ENCODE measurements at regions not wholly inside any gene's neighbourhood (a gene's known extent, or its start where the extent isn't known, plus 50 kb on each side); places are given as distances from the start of the nearest gene placed in this dataset.

DNA sequence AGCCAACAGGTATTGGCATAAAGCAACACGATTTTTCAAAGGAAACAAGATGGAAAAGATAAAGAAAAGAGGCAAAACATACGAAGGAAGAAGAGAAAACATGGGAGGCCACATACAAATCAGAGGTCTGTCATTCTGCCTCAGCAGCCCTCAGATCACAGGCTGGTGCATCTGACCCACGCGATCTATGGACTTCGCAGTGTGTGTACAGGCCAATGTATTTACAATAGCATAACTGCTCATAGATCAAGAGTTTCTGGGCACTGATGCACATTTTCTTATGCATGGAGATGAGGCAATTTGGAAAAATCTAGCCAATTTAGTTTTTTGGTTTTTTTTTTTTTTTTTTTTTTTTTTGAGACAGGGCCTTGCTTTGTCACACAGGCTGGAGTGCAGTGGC is 245.4 kb downstream of the DUSP6 start:
- no peak for DNase-seq (ENCODE audit: low read depth in 2 of 2)

DNA sequence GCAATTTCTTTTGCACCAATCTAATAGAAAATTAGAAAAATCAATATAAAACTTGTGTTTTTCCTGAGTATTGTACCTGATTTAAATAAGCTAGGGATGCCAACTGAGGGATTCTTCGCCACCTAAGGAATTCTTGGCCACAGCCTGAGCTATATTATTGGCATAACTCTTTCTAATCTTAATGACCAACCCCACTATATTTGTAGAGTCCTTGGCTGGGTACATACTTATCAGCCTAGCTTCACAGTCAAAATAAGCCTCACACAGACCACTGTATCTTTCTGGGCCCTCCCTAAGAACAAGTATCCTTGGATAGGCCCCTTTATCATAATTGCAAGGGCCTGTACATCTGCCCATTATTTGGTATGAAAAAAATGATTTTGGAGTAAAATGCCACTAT is 247.1 kb downstream of the DUSP6 start:
- no peak for DNase-seq (ENCODE audit: low read depth in 2 of 2)

DNA sequence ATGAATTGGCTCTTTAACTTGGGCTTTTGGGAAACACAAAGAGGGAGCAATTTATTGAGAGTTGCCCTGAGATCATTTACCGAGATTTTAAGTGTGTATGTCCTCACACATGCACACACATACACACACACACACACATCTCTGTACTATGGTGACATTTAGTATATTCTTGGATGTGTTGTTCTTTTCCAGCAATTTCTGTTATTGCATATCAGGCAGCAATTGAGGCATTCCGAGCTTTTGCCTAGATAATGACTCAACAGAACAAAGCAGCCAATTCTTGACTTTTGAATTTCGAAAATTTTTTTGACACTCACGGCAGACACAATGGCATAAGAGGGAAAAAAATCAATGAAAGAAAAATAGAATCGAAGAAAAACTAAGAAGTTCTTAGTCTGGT is 248.5 kb downstream of the DUSP6 start:
- DNase-seq (ENCODE audit: low read depth in 2 of 2) = no peak

DNA sequence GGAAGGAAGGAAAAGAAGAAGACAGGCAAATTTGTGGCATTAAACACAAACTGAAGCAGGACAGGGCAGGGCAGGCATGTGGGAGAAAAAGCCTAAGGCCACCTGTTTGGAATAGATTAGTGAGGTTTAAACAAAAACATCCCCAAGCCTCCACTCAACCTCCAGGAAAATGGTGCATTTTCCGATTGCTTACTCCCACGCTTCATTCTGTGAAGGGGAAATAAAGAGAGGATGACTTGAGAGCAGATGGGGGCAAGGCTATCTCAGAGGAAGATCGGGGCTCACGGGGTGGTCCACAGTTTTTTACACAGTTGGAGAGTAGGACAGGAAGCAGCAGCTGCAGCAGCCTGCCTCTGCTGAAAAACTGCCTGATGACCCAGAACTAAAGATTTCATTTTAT is 250.9 kb downstream of the DUSP6 start:
- peak in 1 of 2 donors; percentile 51 for DNase-seq (ENCODE audit: low read depth in 2 of 2)

DNA sequence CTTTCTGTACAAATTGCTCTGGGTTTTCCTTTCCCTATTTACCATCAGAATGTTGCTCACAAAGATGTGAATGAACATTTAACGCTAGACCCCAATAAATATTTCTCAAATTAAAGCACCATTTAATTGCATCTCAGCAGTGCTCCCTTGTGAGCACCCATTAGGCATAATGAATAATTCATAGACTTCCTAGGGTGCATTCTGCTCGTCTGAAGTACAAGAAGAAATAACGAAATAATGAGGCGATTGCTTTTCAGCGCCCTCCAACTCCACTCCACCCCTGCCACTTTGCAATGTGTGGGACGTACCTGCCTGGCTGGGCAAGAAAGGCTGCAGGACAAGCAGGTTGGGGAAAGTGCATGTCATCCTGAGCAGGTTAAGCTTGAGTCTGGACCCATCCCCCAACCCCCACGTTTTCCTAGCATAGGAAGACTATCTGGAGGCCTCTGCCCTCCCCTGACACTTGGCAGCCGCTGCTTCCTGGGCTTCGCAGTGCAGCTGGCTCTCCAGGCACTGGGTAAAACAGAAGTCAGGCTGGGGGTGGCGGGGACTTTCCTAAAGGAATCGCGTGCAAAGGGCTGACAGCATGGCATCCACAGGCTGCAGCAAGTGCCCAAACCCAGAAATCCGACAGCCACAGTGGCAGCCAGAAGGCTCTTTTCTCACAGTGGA is 253.7 kb downstream of the DUSP6 start:
- DNase-seq (ENCODE audit: low read depth in 2 of 2) = peak in 1 of 2 donors; percentile 15

DNA sequence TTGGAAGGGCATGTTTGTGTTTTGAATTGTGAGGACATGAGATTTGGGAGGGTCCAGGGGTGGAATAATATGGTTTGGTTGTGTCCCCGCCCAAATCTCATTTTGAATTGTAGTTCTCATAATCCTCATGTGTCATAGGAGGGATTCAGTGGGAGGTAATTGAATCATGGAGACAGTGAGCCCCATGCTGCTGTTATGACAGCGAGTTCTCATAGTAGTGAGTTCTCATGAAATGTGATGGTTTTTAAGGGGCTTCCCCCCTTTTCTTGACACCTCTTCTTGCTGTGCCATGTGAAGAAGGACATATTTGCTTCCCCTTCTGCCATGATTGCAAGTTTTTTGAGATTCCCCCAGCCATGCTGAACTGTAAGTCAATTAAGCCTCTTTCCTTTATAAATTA is 260.0 kb downstream of the DUSP6 start:
- DNase-seq (ENCODE audit: low read depth in 2 of 2) = no peak

DNA sequence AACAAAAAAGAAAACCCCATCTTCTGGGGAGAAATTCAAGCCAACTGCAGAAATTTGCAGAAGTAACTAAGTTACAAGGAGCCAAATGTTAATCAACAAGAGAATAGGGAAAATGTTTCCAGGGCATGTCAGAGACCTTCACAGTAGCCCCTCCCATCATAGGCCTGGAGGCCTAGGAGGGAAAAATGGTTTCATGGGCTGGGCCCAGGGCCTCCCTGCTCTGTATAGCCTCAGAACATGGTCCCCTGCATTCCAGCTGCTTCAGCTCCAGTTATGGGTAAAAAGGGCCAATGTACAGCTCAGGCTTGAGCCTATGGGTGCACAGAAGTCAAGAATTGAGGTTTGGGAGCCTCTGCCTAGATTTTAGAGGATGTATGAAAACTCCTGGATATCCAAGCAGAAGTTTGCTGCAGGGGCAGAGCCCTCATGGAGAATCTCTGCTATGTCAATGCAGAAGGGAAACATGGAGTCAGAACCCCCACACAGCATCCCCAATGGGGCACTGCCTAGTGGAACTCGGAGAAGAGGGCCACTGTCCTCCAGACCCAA is 260.9 kb downstream of the DUSP6 start:
- DNase-seq (ENCODE audit: low read depth in 2 of 2) = no peak

DNA sequence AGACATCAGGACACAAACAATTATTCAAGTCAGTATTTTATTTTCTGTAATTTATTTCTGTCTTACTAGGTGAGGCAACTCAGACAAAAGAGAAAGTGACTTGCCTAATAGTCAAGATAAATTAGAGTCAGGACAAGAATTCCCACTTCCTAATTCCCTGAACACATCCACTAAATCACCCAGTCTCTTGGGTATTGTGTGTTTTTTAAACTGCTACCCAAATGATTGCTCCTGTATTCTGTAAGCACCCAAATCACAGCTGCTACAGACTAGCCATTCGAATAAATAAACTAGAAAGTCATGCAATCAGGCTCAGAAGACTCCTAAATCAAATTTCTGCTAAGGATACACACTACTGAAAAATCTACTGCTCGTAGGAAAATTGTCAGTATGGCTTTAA is 263.0 kb downstream of the DUSP6 start:
- no peak for DNase-seq (ENCODE audit: low read depth in 2 of 2)

DNA sequence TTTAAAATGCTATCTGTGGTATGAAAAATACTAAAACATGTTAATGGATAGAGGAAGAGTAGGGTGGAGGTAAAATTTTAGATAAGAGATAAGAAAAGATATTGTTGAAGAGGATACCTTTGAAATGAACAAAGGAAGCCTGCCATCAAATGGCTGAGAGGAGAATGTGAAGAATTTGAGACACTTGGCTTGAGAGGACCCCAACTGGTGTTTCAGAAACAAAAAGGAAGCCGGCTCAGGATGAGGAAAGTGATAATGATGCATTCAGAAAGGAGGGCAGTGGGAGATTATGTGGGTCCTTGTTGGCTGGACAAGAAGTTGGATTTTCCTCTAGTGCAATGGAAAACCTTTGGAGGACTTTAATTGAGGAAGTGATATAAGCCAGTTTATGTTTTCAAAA is 264.4 kb downstream of the DUSP6 start:
- DNase-seq (ENCODE audit: low read depth in 2 of 2) = peak in 1 of 2 donors; percentile 37

DNA sequence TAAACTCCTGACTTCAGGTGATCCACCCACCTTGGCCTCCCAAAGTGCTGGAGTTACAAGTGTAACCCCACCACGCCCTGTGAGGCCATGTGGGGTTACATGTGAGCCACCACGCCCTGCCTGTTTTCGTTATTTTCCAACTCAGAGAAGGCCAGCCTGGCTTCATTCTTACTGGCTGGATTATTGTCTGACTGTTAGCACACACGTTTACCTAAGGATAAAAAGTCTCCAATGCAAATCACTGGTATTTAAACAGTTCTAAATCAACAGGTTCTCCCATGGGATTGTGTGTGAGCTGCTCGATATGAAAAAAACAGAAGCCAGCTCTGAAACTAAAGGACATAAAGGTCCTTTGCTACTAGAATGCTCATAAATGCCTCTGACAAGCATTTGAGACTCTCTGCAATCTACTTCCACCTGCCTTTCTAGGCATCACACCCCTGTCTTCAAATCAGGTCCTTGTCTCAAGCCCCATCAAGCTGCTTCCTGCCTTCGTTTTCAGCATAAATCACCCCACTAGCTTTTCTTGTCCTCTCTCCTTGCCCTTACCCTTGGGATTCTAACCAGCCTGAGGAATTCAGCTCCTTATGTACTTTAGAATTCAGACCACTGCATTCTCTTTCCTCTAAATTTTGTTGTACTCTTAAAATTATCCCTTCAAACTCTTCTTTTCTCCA is 265.0 kb downstream of the DUSP6 start:
- DNase-seq (ENCODE audit: low read depth in 2 of 2) = peak in 1 of 2 donors; percentile 14

DNA sequence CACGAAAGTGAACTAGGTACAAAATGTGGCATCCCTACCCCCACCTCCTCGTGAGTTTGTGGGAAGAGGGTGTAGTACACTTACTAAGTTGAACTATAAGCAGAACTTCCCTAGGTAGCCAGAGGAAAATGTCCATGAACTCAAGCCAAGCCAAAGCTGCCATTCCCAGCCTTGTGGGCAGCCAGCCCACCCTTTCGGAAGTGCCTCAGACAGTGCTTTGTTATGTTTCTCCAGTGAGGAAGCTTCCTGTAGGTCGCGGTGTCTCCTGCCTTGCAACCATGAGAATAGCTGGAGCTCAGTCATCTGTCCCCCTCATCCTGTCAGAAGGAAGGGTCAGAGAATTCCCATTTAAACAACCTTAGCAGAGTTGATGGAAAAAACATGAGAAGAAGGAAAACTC is 266.9 kb downstream of the DUSP6 start:
- peak; percentile 93 to 99 for DNase-seq (ENCODE audit: low read depth in 2 of 2)

DNA sequence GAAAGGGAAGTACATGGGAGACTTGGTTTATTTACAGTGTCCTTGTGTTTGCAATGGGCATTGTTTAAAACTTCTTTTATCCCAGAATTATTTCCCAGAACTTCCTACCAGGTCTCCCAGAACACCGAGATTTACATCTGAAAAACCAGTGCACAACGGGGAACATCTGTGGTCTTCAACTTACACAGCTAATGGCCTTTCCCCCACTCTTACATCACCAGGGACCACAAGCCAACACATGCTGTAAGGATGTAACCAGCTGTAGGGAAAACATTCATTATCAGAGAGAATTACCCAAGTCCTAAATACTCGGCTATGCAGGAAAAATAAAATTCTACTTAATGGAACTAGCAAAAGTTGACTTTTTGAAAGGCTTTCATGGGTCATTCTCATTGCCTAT is 267.6 kb downstream of the DUSP6 start:
- peak; percentile 26 to 59 for DNase-seq (ENCODE audit: low read depth in 2 of 2)

DNA sequence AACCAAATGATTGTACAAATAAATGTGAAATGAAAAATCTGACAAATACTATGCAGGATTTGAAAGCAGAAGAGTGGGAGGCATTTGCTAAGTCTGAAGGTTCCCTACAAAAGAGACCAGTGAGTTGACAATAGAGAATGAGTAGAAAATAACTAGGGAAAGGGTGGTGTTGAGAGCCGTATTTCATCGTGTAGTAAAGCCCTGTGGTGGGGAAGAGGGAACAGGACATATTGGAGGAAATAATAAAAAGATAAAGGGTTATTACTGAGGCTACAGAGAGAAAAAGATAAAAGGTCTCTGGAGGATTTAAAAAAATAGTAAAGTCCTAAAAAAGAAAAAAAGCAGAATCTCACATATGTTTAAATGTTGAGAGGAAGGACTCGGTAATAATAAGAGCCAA is 268.8 kb downstream of the DUSP6 start:
- DNase-seq (ENCODE audit: low read depth in 2 of 2) = peak in 1 of 2 donors; percentile 44

DNA sequence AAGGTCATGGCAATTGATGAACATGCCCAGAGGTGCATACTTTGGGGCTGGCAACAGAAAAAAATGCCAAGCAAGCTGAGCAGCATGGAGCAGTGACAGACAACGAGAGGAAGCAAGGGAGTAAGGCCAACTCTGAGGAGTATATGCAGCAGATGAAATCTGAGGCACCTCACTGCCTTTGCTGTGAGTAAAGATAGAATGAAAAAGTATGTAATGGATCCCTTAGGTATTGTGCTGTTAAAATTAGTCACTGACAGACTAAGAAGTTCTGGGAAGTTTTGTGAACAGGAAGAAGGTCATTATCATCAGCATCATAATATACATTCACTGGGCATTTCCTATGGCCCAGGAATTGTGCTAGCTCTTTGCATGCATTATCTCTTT is 269.9 kb downstream of the DUSP6 start:
- DNase-seq (ENCODE audit: low read depth in 2 of 2) = peak in 1 of 2 donors; percentile 25

DNA sequence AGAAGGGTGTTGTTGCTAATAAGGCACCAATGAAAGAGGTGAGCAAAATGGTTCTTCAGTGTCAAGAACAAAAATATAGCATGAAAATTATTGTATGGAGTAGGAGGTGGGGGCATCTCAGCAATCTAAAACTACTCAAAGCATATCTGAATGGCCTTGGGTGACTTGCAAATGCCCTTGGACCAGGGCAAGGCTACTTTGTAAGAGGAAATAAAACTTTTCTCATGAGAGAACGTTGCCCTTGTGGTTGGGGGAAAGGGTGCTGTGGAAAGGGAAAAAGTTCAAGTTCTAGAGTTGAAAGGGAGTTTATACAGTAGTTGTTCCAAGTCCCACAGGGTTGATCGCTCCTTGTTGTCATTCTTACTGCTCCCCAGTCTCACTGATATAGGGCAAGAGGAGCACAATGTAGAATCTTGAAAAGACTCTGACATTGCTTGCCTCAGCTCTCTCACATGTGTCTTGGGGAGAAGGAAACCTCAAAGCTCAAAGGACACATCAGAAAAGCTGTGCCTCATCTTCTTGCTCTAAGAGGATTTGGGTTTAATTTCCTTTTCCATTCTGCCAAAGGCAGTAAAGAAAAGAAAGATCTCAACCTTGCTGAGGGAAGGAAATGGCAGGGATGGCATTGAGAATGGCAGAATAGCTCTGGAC is 270.5 kb downstream of the DUSP6 start:
- no peak for DNase-seq (ENCODE audit: low read depth in 2 of 2)

DNA sequence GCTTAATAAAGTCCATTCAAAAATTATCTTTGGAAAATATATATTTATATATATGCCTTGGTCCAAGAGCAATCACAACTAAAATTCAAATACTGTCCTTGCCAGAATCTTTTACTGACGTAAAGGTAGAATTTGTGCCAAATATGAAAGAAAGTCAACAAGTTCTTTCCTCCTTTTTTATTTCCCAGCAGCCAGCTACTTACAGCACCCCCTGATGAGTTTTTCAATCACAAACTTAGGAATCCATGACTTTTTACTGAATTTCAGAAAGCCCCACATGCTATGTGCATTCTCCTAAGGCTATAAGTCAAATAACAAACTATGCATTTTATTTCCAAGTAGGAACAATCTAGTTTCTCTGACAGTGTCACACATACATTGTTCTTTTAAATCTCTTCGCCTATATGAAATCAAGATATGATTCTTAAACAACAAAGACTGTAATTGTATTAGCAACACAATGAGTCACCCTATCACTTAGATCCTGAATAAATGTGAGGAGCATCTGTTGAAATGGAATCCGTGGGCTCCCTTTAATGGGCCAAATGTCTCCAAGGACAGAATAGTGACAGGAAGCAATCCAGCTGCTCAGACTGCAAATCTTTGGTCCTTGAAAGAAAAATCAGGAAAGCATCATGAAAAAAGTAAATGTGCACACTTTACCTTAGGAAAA is 271.4 kb downstream of the DUSP6 start:
- peak in 1 of 2 donors; percentile 80 for DNase-seq (ENCODE audit: low read depth in 2 of 2)

DNA sequence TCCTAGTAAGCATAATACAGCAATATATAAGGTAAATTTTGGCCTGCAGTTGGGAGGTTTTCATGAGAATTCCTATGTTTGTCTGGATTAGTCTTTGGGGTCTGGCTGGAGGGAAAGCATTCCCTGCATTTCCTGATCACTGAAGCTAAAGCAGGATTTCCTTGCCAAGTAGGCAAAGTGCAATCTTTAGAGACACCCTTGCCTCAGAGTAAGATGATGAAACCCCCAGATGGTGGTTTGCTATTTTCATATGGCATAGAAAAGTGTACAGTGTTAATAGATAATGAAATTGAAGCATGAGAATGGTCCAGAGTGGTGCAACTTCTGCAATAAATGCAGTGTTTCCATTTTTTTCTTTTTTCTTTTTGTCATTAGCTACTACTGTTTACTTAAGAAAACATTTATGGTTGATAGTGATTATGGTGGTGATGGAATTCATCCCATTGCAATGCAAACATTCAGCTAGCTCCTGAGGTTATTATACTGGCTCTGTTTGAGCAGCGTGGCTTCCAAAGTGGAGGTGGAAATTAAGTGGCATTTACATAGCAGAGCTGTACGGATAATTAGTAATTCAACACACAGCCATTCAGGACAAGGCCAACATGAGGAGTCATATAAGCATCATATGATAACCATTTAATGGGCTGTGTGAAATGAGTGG is 276.3 kb downstream of the DUSP6 start:
- DNase-seq (ENCODE audit: low read depth in 2 of 2) = no peak

DNA sequence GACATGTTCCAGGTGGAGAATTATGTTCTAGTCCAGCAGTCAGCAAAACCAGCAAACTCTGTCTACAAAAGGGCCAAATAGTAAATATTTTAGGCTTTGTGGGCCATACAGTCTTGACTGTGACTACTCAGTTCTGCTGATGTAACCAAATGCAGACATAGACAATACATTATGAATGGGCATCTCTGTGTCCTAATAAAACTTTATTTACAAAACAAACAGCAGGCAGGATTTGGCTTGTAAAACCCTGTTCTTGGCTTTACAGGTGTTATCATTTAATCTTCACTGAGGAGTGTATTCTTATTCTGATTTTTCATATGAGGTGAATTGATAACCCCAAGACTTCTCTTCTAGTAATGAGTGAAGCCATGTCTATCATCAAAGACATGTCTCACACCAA is 278.6 kb downstream of the DUSP6 start:
- no peak for DNase-seq (ENCODE audit: low read depth in 2 of 2)

DNA sequence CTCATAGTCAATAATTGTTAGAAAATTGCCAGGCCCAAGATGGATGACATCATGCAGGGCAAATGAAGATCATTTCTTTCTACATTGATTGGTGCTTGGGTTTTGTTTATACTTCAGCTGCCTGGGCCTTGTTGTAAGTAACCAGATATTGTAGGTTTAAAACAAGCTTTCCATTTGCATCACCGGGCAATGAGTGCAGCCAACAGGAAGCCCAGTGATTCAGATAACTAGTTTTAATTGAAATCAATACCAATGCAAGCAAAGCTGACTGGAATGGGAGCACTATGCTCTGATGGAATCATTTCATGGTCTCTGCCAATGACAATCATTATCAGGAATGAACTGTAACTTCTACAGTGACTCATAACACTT is 279.3 kb downstream of the DUSP6 start:
- DNase-seq (ENCODE audit: low read depth in 2 of 2) = peak; percentile 43 to 84

DNA sequence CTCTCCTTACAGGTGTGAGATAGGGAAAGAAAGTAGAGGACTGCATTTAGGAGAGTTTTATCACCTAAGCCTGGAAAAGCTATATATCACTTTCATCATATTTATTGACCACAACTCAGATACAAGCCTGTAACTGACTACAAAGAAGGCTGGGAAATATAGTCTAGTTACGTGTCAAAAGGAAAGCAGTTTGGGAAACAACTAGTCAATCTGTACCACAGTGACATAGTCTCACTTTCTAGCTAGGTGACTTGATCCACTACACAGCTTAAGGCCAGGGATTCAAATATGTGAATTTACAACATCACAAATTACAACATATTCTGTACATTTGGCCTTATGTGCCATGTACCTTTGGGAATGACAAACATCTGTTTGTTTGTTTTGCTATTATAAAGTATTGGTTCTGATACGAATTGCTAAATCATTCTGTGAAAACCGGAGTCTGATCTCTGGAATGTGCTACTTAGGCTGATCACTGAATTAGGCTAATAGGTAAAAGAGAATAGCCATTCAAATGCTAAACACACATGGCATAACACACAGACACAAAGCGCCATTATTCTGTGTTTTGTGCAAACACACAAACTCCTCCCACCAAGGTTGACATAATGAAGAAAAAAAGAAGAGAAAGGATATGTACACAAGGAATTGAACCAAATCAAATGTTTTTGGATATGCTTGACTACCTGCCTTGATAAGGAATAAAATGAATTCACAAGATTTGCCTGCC is 279.8 kb downstream of the DUSP6 start:
- no peak for DNase-seq (ENCODE audit: low read depth in 2 of 2)

DNA sequence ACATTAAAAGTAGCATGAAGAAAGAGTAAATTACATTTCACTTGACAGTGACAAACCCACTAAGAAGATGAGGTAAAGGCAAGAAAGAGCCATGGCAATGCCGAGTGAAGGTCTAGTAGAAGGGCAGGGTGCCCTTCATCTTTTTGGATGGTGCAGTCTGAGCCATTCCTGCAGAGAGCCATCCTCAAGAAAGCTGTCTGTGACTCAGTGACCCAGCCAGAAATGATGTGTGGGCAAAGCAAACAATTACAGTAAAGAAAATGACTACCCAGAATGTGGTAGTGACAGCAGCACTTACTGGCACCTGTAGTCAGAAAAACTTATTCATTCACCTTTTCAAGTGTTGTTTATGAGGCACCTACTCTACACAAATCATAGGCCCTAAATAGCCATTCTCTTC is 281.7 kb downstream of the DUSP6 start:
- no peak for DNase-seq (ENCODE audit: low read depth in 2 of 2)
